ENCODE measurements at regions not wholly inside any gene's neighbourhood (a gene's known extent, or its start where the extent isn't known, plus 50 kb on each side); places are given as distances from the start of the nearest gene placed in this dataset.

- Histone ChIP-seq H3K27ac (no peak overlapping the region), H3K4me1 (ENCODE audit: insufficient read depth) (peaks cover 7% of the 10 kb centered on the region), H3K4me2 (no peak overlapping the region), H3K9me3 (ENCODE audit: low read depth) (no peaks in the 10 kb centered on the region), H3K36me3 (replicated peaks; ENCODE audit: insufficient read depth, low read depth) (no peaks in the 10 kb centered on the region), H3K79me2 (no peaks in the 10 kb centered on the region), H3K4me3 (no peak overlapping the region), H3K9me2 (replicated peaks; ENCODE audit: insufficient read depth) (no peaks in the 10 kb centered on the region), H3K27me3 (no peaks in the 10 kb centered on the region), H2AFZ (no peak overlapping the region), H4K20me1 (ENCODE audit: insufficient read depth, poor library complexity, severe bottlenecking) (no peaks in the 10 kb centered on the region)
- DNase-seq (ENCODE audit: low spot score): no peak
- TF ChIP-seq EZH2 (IDR thresholded peaks at IDR 0.05; ENCODE audit: borderline replicate concordance): no peak
- TF ChIP-seq CTCF (IDR thresholded peaks at IDR 0.05; ENCODE audit: poor library complexity): no peak
- TF ChIP-seq EZH2phosphoT487 (IDR thresholded peaks at IDR 0.05; ENCODE audit: low read depth, severe bottlenecking, unreplicated experiment): no peak
- WGBS (ENCODE audit: low lambda C conversion rate, missing lambda C conversion rate): 97% methylated on average over 11 of the region's 11 CpGs
Measured at GRCh38 chr13:105984646-105985045, 550.8 kb downstream of the EFNB2 start.

- Histone ChIP-seq H3K4me3 (no peak overlapping the region), H3K27ac (no peak overlapping the region)
Measured at GRCh38 chr13:105984236-105984635, 551.2 kb downstream of the EFNB2 start.

GRCh38 chr13:105982219-105982930, 553.1 kb downstream of the EFNB2 start:
- 65% methylated on average over 11 of the region's 11 CpGs for WGBS (ENCODE audit: low lambda C conversion rate, missing lambda C conversion rate)
- H3K36me3 ChIP-seq (replicated peaks; ENCODE audit: insufficient read depth, low read depth): no peaks in the 10 kb centered on the region
- no peaks in the 10 kb centered on the region for H3K9me2 ChIP-seq (replicated peaks; ENCODE audit: insufficient read depth)
- peaks cover 15% of the 10 kb centered on the region for H3K4me1 ChIP-seq (ENCODE audit: insufficient read depth)
- no peak for DNase-seq (ENCODE audit: low spot score)
- H3K4me2 ChIP-seq: no peak overlapping the region
- TF ChIP-seq EZH2phosphoT487 (IDR thresholded peaks at IDR 0.05; ENCODE audit: low read depth, severe bottlenecking, unreplicated experiment) (no peak), CTCF (IDR thresholded peaks at IDR 0.05; ENCODE audit: poor library complexity) (no peak), EZH2 (IDR thresholded peaks at IDR 0.05; ENCODE audit: borderline replicate concordance) (no peak)
- no peaks in the 10 kb centered on the region for H3K27me3 ChIP-seq
- H3K4me3 ChIP-seq: no peak overlapping the region
- no peaks in the 10 kb centered on the region for H4K20me1 ChIP-seq (ENCODE audit: insufficient read depth, poor library complexity, severe bottlenecking)
- no peaks in the 10 kb centered on the region for H3K9me3 ChIP-seq (ENCODE audit: low read depth)
- no peak overlapping the region for H3K27ac ChIP-seq
- H3K79me2 ChIP-seq: no peaks in the 10 kb centered on the region
- no peak overlapping the region for H2AFZ ChIP-seq

More at GRCh38 chr13:105984236-105984635, 551.2 kb downstream of the EFNB2 start:
- no peaks in the 10 kb centered on the region for H3K9me3 ChIP-seq (ENCODE audit: low read depth)
- no peak for DNase-seq (ENCODE audit: low spot score)
- no peaks in the 10 kb centered on the region for H3K36me3 ChIP-seq (replicated peaks; ENCODE audit: insufficient read depth, low read depth)
- no peaks in the 10 kb centered on the region for H3K27me3 ChIP-seq
- H3K9me2 ChIP-seq (replicated peaks; ENCODE audit: insufficient read depth): no peaks in the 10 kb centered on the region
- peaks cover 8% of the 10 kb centered on the region for H3K4me1 ChIP-seq (ENCODE audit: insufficient read depth)
- H3K4me2 ChIP-seq: no peak overlapping the region
- no peaks in the 10 kb centered on the region for H3K79me2 ChIP-seq
- WGBS (ENCODE audit: low lambda C conversion rate, missing lambda C conversion rate): 97% methylated on average over 3 of the region's 3 CpGs
- TF ChIP-seq EZH2 (IDR thresholded peaks at IDR 0.05; ENCODE audit: borderline replicate concordance) (no peak), EZH2phosphoT487 (IDR thresholded peaks at IDR 0.05; ENCODE audit: low read depth, severe bottlenecking, unreplicated experiment) (no peak), CTCF (IDR thresholded peaks at IDR 0.05; ENCODE audit: poor library complexity) (no peak)
- no peaks in the 10 kb centered on the region for H4K20me1 ChIP-seq (ENCODE audit: insufficient read depth, poor library complexity, severe bottlenecking)
- H2AFZ ChIP-seq: no peak overlapping the region

Data from hepatocyte (in vitro differentiated cells).